Body of pancreas (tissue), 4 donors: ENCODE measurements at regions not wholly inside any gene's neighbourhood (a gene's known extent, or its start where the extent isn't known, plus 50 kb on each side); places are given as distances from the start of the nearest gene placed in this dataset.

Experiments
- CTCF ChIP-seq, 7 experiments: fragments of 450-650 bp in 4 of 7; fragments of 200-600 bp in 3 of 7; sonication (generic) in 3 of 7; IDR thresholded peaks; one replicate each; pipeline ENCODE4 v1.5.1; 2016 to 2019; ENCODE audit warnings: antibody characterized with exemption in 7 of 7
- POLR2A ChIP-seq, 3 donors: fragments of 450-650 bp; IDR thresholded peaks; one replicate each; pipeline ENCODE4 v1.6.1; 2016; ENCODE audit warnings: antibody characterized with exemption in 3 of 3, mild to moderate bottlenecking in 2 of 3

GRCh38 chr18:34655131-34655530 lies 55.0 kb upstream of the DTNA start:
- TF ChIP-seq POLR2A (IDR thresholded peaks at IDR 0.05), result no peak
- TF ChIP-seq CTCF (IDR thresholded peaks at IDR 0.05), result no peak
